GM18502 (cell line): ENCODE measurements at regions not wholly inside any gene's neighbourhood (a gene's known extent, or its start where the extent isn't known, plus 50 kb on each side); places are given as distances from the start of the nearest gene placed in this dataset.

Source experiments
- ATAC-seq: cut with Tn5 transposase; IDR thresholded peaks from one replicate; pipeline ENCODE4 v1.9.1; 2021; ENCODE audit warnings: mild to moderate bottlenecking; ENCODE audit not compliant: unreplicated experiment, poor library complexity

DNA sequence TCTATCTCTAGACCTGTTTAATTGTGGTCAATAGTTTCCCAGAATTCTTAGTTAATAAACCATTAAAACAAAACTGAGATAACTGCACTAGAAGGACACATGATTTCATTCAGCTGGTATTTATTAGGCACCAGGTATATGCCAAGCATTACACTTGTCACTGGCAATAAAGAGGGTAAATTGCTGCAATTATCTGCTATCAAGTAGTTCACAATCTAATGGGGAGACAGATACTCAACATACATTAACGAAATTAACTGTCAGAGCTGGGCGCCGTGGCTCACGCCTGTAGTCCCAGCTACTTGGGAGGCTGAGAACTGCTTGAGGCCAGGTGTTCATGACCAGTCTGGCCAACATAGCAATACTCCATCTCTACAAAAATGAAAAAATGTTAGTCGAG is 71.7 kb upstream of the WIPF1 start:
- ATAC-seq = no peak

GRCh38 chr2:174668075-174668474 is 70.5 kb upstream of the WIPF1 start:
- no peak for ATAC-seq

DNA sequence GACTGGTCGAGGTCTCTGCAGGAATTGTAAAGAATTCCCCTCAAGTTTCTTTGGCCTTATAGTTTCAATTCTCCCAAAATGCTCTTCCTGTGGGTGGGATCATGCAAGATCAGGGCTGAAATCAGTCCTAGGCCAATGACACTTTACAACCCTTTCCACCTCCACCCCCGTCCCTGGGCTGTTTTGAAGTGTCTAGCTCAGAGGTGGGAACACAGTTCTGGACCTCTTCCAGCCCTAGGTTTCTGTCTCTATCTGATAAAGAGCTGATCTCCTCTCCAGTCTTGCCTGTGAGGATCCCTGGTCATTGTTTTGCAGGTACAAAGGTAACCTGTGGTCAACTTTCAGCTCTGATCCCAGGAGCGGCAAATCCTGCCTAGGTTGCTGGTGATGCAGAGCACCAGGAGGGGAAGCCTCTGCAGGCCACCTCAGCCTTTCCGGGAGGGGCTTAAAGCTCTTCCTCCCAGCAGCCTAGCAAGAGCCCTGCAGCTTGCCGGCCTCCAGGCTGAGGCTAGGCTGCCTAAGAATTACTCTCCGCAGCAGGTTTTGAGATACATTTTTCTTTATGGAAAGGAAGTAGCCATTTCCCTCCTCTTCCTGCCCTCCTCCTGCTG is 69.8 kb upstream of the WIPF1 start:
- ATAC-seq = no peak

- no peak for ATAC-seq
Measured at GRCh38 chr2:174666845-174667244, 69.2 kb upstream of the WIPF1 start.

GRCh38 chr2:174666312-174666711 is 68.7 kb upstream of the WIPF1 start:
- ATAC-seq = no peak

DNA sequence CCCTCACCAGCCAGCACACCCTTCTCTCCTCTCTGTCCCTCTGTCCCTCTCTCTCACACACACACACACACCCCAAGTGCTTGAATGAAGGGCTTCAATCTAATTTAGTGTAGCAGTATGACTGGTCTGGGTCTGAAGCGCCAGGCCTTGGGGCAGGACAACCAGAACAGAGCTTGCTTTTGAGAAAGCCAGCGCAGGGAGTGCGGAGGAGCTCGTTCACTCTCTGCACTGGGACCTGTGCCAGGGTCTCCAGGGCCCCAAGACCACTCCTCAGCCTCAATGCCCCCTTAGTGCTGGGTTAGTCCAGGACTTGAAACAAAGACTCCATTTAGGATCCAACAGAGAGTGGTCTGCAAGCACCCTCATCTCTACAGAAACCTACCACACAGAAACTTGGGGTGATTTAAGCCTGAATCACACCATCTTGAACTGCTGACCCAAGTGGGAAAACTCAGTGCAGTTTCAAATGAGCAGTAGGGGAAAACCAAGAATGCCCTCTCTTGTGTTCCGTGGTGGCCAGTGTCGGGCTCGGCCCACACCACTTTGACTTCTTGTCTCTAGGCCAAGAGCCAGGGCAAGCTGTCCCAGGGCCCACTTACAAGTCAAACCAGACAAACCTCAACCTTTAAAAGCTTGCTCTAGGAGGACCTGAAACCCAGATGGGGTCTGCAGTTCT is 66.6 kb upstream of the WIPF1 start:
- ATAC-seq = no peak

DNA sequence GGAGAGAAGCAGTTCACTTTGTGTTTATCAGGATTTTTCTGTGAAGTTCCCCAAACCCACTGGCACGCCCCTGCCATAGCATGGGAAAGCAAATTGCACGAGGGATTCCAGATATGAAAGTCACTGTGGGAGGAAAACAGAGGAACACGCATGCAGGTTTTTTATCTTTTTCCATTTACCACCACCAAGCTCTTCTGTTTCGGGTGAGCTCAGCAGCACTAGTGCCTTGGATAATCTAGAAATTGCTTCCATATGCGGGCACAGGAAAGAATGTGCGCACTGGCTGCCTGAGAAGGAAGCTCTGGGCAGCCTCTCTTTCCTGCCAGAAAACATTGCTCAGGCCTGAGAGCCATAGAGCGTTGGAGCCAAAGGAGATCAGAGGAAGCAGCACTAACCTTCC is 65.9 kb upstream of the WIPF1 start:
- ATAC-seq = no peak

DNA sequence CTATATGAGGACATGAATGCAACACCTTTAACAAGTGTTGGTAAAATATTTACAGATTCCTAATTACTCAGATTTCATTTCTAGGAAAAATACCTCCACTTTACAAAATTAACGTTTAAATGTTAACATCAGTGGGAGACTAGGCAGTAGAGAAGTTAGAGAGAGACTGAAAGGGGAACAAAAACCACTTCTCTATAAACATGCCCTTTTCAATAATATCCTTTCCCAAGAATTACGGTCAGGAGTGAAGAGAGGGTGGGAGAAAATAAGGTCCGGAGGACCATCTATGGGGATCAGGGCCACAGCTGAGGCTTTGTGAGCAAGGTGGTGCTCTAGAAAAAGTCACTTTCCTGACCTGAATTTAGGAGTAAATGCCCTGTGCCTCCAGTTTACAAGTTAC is 65.3 kb upstream of the WIPF1 start:
- no peak for ATAC-seq

DNA sequence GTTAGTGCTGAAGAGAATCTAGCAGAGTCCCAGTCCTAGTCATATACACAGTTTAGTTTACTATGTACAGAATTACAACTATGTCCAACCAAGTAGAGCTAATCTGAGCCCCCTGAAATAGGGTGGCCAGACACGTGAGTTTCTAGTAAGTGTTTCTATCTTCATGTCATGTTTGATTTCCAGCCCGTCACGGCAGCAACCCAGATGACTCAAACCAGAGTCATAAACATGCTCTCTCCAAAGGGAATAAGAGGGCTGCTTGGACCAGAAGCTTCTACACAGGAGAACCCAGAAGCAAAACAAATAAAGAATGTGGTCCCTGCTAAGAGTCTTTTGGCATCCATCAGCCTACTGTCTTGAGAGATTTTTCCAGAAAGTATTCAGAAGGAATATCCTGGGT is 64.9 kb upstream of the WIPF1 start:
- no peak for ATAC-seq

- no peak for ATAC-seq
Measured at GRCh38 chr2:174660984-174661675, 63.5 kb upstream of the WIPF1 start.

- peak; percentile 58 for ATAC-seq
Measured at GRCh38 chr2:174659069-174659900, 61.7 kb upstream of the WIPF1 start.

DNA sequence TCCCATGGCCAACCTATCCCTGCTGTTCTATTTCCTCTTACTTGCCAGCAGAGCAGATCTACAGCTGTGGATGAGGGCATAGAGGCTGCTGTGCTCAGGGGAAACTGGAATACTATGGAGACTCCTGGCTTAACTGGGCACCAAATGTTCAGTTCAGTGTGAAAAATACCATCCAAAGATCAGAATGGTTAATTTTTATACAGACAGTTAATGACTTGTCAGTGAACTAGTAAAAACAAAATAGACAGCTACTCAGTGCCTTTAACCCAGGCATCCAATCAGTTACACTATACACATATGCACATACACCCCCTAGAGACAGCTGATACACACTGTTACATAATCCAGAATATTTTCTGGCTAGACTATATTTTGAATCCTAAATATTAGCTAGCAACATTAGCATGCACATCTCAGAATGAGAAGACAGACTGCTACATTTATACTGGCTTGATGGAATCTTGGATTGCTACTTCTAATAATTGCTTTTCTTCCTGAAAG is 59.1 kb upstream of the WIPF1 start:
- no peak for ATAC-seq

GRCh38 chr2:174656035-174656434 is 58.4 kb upstream of the WIPF1 start:
- no peak for ATAC-seq

DNA sequence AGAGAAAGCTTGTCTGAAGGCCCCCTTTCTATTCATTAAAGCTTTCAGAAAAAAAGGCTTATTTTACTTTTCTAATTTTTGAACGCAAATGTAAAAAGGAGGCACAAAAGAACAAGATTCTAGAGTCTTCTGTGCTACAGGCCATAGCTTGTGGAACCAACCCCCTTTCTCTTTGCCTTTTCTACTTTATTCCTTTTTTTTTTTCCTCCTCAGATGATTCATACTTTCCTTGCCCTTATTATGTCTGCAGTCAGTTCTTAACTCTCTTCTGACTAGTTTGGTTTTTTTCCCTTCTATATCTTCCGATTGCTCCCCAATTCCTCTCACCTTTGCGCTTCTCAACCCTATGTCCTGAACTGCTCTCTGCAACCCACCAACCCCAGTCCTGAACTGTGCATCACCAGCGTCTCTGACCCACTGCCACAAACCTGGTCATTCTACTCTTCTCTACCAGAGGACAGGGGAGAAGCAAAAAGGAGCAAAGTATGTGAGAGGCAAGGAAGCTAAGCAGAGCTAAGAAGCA is 56.9 kb upstream of the WIPF1 start:
- ATAC-seq = no peak

DNA sequence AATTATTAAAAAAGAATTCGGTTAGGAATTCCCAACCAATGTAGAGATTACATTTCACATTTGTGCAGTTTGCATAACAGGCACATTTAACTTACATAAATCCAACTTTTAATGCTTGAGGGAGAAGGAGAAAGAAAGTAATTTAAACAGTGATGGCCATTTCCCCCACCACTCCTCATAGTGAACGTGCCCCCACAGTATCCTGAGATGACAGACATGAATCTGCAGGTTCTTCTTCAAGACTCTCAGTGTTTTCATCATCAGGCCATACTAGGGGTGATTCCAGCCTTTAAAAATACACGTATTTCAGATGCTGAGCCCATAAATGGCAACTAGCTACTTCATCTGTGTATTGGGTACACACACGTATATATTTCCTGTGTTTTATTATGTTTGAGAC is 51.3 kb upstream of the WIPF1 start:
- ATAC-seq = no peak
